H1 (cell line): ENCODE measurements at regions not wholly inside any gene's neighbourhood (a gene's known extent, or its start where the extent isn't known, plus 50 kb on each side); places are given as distances from the start of the nearest gene placed in this dataset.

Source experiments
- CTCF ChIA-PET: fragments of 300-600 bp; sonication (Branson Sonifier 250); formaldehyde crosslinking; loops from one replicate; lab custom pipeline; 2021; ENCODE audit not compliant: partially characterized antibody; lab: Charles Lee
- POLR2A ChIA-PET: fragments of 300-600 bp; sonication (Branson Sonifier 250); formaldehyde crosslinking; loops from one replicate; lab custom pipeline; 2021; ENCODE audit warnings: inconsistent platforms; ENCODE audit not compliant: partially characterized antibody; lab: Charles Lee
- DNase-seq, 2 experiments: peaks; one replicate each; pipeline versions ENCODE4 v3.0.0 to v3.0.0-alpha.2; 2010 to 2022; ENCODE audit warnings: low spot score in 2 of 2, low read depth in 1 of 2, mixed read lengths in 1 of 2
- FAIRE-seq: peaks from 2 replicates; lab custom pipeline; 2011; peaks lifted over from hg19 to GRCh38; lab: Jason Lieb, UNC
- H2AFZ ChIP-seq: 2 replicates; pipeline ENCODE4 v1.8.1; 2012; ENCODE audit warnings: low read length, inconsistent platforms
- H2AK5ac ChIP-seq: 2 replicates; pipeline ENCODE4 v1.6.1; 2013; ENCODE audit warnings: low read depth, low read length
- H2BK120ac ChIP-seq: replicated peaks from 2 replicates; pipeline ENCODE3; 2013; ENCODE audit warnings: low read depth, low read length, inconsistent platforms
- H2BK12ac ChIP-seq: 2 replicates; pipeline ENCODE4 v1.6.1; 2013; ENCODE audit warnings: low read depth, low read length
- H2BK15ac ChIP-seq: 2 replicates; pipeline ENCODE4 v1.6.1; 2013; ENCODE audit warnings: low read length
- H2BK20ac ChIP-seq: 2 replicates; pipeline ENCODE4 v1.6.1; 2013; ENCODE audit warnings: low read length
- H2BK5ac ChIP-seq: 2 replicates; pipeline ENCODE4 v1.6.1; 2013; ENCODE audit warnings: low read depth, low read length
- H3K14ac ChIP-seq: 2 replicates; pipeline ENCODE4 v1.6.1; 2013; ENCODE audit warnings: inconsistent platforms; ENCODE audit not compliant: insufficient read length
- H3K18ac ChIP-seq: 2 replicates; pipeline ENCODE4 v1.6.1; 2013; ENCODE audit warnings: low read length; ENCODE audit errors: extremely low read depth
- H3K23ac ChIP-seq: 2 replicates; pipeline ENCODE4 v1.6.1; 2013; ENCODE audit warnings: inconsistent platforms; ENCODE audit not compliant: insufficient read length
- H3K23me2 ChIP-seq: 2 replicates; pipeline ENCODE4 v1.6.1; 2013; ENCODE audit warnings: low read depth, low read length
- H3K27ac ChIP-seq: 2 replicates; pipeline ENCODE4 v1.6.1; 2011; ENCODE audit warnings: low read depth, low read length, inconsistent platforms
- H3K27me3 ChIP-seq, 4 experiments: replicated peaks in 1 of 4; 1 replicate in 1 of 4; 2 replicates in 3 of 4; pipeline versions ENCODE4 v1.6.1 to v1.8.1; 2011 to 2013; ENCODE audit warnings: low read length in 3 of 4, mild to moderate bottlenecking in 3 of 4, inconsistent platforms in 2 of 4, mixed read lengths in 2 of 4, moderate library complexity in 1 of 4; ENCODE audit not compliant: control insufficient read depth in 3 of 4, insufficient read depth in 3 of 4; ENCODE audit errors: extremely low read depth in 1 of 4
- H3K36me3 ChIP-seq, 4 experiments: 2 replicates each; pipeline versions ENCODE4 v1.6.1 to v1.8.1; 2011 to 2013; ENCODE audit warnings: mild to moderate bottlenecking in 4 of 4, low read length in 3 of 4, moderate library complexity in 2 of 4, control low read depth in 1 of 4, inconsistent platforms in 1 of 4; ENCODE audit not compliant: insufficient read depth in 4 of 4, control insufficient read depth in 2 of 4
- H3K4ac ChIP-seq: replicated peaks from 2 replicates; pipeline ENCODE3; 2013; ENCODE audit warnings: low read length, low read depth, mixed read lengths, inconsistent platforms; ENCODE audit not compliant: insufficient read length
- H3K4me1 ChIP-seq, 4 experiments: replicated peaks in 1 of 4; 1 replicate in 1 of 4; 2 replicates in 3 of 4; pipeline versions ENCODE4 v1.6.1 to v1.8.1; 2011 to 2013; ENCODE audit warnings: low read length in 3 of 4, inconsistent platforms in 2 of 4, mixed read lengths in 1 of 4; ENCODE audit not compliant: insufficient read depth in 4 of 4, control insufficient read depth in 3 of 4
- H3K4me2 ChIP-seq, 2 experiments: 2 replicates each; pipeline versions ENCODE4 v1.6.1 to v1.8.1; 2011 to 2013; ENCODE audit warnings: low read depth in 2 of 2, low read length in 2 of 2, control low read depth in 1 of 2, inconsistent platforms in 1 of 2, mild to moderate bottlenecking in 1 of 2; ENCODE audit not compliant: insufficient read depth in 1 of 2
- H3K4me3 ChIP-seq, 4 experiments: fragments of 200-600, 300-600 bp in 1 of 4; sonication (generic), shearing (Covaris generic), sonication (Bioruptor Twin) in 1 of 4; 2 replicates each; pipeline versions ENCODE4 v1.5.1 to v1.8.1; 2011 to 2016; ENCODE audit warnings: low read length in 4 of 4, low read depth in 3 of 4, control low read depth in 2 of 4, inconsistent platforms in 2 of 4, mild to moderate bottlenecking in 2 of 4, mixed read lengths in 1 of 4, moderate library complexity in 1 of 4; ENCODE audit not compliant: insufficient read depth in 2 of 4; ENCODE audit errors: extremely low read depth in 1 of 4
- H3K56ac ChIP-seq: replicated peaks from 2 replicates; pipeline ENCODE3; 2013; ENCODE audit warnings: low read depth, mild to moderate bottlenecking, mixed read lengths, low read length, inconsistent platforms; ENCODE audit not compliant: insufficient read length
- H3K79me1 ChIP-seq: 2 replicates; pipeline ENCODE4 v1.6.1; 2013; ENCODE audit warnings: low read depth, low read length, control low read depth
- H3K79me2 ChIP-seq, 2 experiments: 2 replicates each; pipeline versions ENCODE4 v1.6.1 to v1.8.1; 2012 to 2013; ENCODE audit warnings: low read length in 2 of 2, mild to moderate bottlenecking in 2 of 2, inconsistent platforms in 1 of 2; ENCODE audit not compliant: insufficient read depth in 2 of 2, control insufficient read depth in 1 of 2
- H3K9ac ChIP-seq, 4 experiments: replicated peaks in 1 of 4; 1 replicate in 1 of 4; 2 replicates in 3 of 4; pipeline versions ENCODE4 v1.6.1 to v1.8.1; 2011 to 2013; ENCODE audit warnings: low read depth in 3 of 4, low read length in 3 of 4, control low read depth in 2 of 4, mild to moderate bottlenecking in 2 of 4, moderate library complexity in 2 of 4, inconsistent platforms in 1 of 4; ENCODE audit errors: extremely low read depth in 1 of 4
- H3K9me3 ChIP-seq, 2 experiments: 2 replicates each; pipeline versions ENCODE4 v1.6.1 to v1.8.1; 2012 to 2013; ENCODE audit warnings: mild to moderate bottlenecking in 2 of 2, moderate library complexity in 2 of 2, control low read depth in 1 of 2, inconsistent platforms in 1 of 2, low read depth in 1 of 2, low read length in 1 of 2, mixed read lengths in 1 of 2; ENCODE audit not compliant: insufficient read depth in 2 of 2
- H4K20me1 ChIP-seq, 2 experiments: replicated peaks in 1 of 2; 2 replicates each; pipeline versions ENCODE3 to v1.8.1; 2011 to 2013; ENCODE audit warnings: inconsistent platforms in 2 of 2, low read length in 2 of 2, mild to moderate bottlenecking in 1 of 2; ENCODE audit not compliant: insufficient read depth in 2 of 2, control insufficient read depth in 1 of 2
- H4K5ac ChIP-seq: 2 replicates; pipeline ENCODE4 v1.6.1; 2013; ENCODE audit warnings: low read length, low read depth, mixed read lengths, inconsistent platforms; ENCODE audit not compliant: insufficient read length
- H4K8ac ChIP-seq: 2 replicates; pipeline ENCODE4 v1.8.0; 2013; ENCODE audit warnings: mild to moderate bottlenecking, moderate library complexity, low read length, inconsistent platforms; ENCODE audit not compliant: insufficient read depth; ENCODE audit errors: extremely low read depth
- H4K91ac ChIP-seq: replicated peaks from 2 replicates; pipeline ENCODE3; 2013; ENCODE audit warnings: low read length, mixed read lengths, inconsistent platforms; ENCODE audit not compliant: insufficient read length
- ASH2L ChIP-seq: fragments of 200-600, 300-600 bp; sonication (generic); IDR thresholded peaks from one replicate; pipeline ENCODE4 v1.7.1; 2017; ENCODE audit warnings: low read length
- JUN ChIP-seq: IDR thresholded peaks from 2 replicates; pipeline ENCODE4 v1.6.1; 2011; ENCODE audit warnings: low read depth, mild to moderate bottlenecking, improper control_type of control experiment, low read length
- KDM4A ChIP-seq: IDR thresholded peaks from one replicate; pipeline ENCODE4 v1.7.1; 2012; ENCODE audit warnings: low read depth, mild to moderate bottlenecking, moderate library complexity, low read length, inconsistent platforms; ENCODE audit not compliant: severe bottlenecking
- MAX ChIP-seq: IDR thresholded peaks from 2 replicates; pipeline ENCODE4 v1.6.1; 2012; ENCODE audit warnings: inconsistent platforms
- PHF8 ChIP-seq: fragments of 200-600 bp; sonication (generic); conservative IDR thresholded peaks from 2 replicates; pipeline ENCODE4 v1.7.1; 2012; ENCODE audit warnings: low read depth, mild to moderate bottlenecking, inconsistent platforms, low read length, moderate library complexity
- RFX5 ChIP-seq: IDR thresholded peaks from 2 replicates; pipeline ENCODE4 v1.6.1; 2011; ENCODE audit warnings: low read depth, low read length, improper control_type of control experiment, borderline replicate concordance
- SP1 ChIP-seq: IDR thresholded peaks from 2 replicates; pipeline ENCODE4 v1.6.1; 2011; ENCODE audit warnings: low read depth, low read length
- WGBS, 2 experiments: shearing (Covaris generic) in 1 of 2; methylation state at CpG; one replicate each; pipeline versions ENCODE4 v1.1.6 to v1.1.7; 2013 to 2015; ENCODE audit warnings: low lambda C conversion rate in 2 of 2, mixed read lengths in 2 of 2, inconsistent platforms in 1 of 2, low coverage in 1 of 2, missing lambda C conversion rate in 1 of 2; ENCODE audit not compliant: insufficient replicate concordance in 2 of 2, insufficient coverage in 1 of 2, insufficient read length in 1 of 2; ENCODE audit errors: extremely low coverage in 1 of 2, missing lambda C conversion rate in 1 of 2; 5-methylcytosine and 5-hydroxymethylcytosine counted together

- no peak overlapping the region for H3K9ac ChIP-seq
- WGBS, 2 experiments: 89% methylated on average over 3 of the region's 3 CpGs; no CpG with 5 or more reads in 1 of the 2 experiments
- H3K14ac ChIP-seq: no peak overlapping the region
- H3K23ac ChIP-seq: no peak overlapping the region
- no peaks in the 10 kb centered on the region for H3K4me1 ChIP-seq
- no peak overlapping the region for H4K8ac ChIP-seq
- H4K20me1 ChIP-seq: no peaks in the 10 kb centered on the region
- ChIA-PET POLR2A (no interaction called here), CTCF (interaction anchor here (0.6 kb wide), 1 partner anchor 1176 kb away, joined by 4 read pairs; no protein-coding TSS in a partner anchor)
- FAIRE-seq (no peak), DNase-seq (no peak)
- no peak overlapping the region for H3K27ac ChIP-seq
- H3K36me3 ChIP-seq: no peaks in the 10 kb centered on the region
- no peak overlapping the region for H2AK5ac ChIP-seq
- H3K18ac ChIP-seq: no peak overlapping the region
- H2AFZ ChIP-seq: no peak overlapping the region
- H2BK12ac ChIP-seq: no peak overlapping the region
- H3K27me3 ChIP-seq: no peaks in the 10 kb centered on the region
- H3K79me2 ChIP-seq: no peaks in the 10 kb centered on the region
- H3K4me2 ChIP-seq: no peak overlapping the region
- H2BK120ac ChIP-seq: no peak overlapping the region
- H2BK15ac ChIP-seq: no peak overlapping the region
- no peaks in the 10 kb centered on the region for H3K23me2 ChIP-seq
- no peak overlapping the region for H2BK20ac ChIP-seq
- no peak overlapping the region for H4K5ac ChIP-seq
- no peak overlapping the region for H2BK5ac ChIP-seq
- no peak overlapping the region for H3K4me3 ChIP-seq
- H3K56ac ChIP-seq: no peak overlapping the region
- no peak for TF ChIP-seq JUN
- no peak for TF ChIP-seq PHF8
- TF ChIP-seq KDM4A: no peak
- no peak for TF ChIP-seq RFX5
- no peak for TF ChIP-seq ASH2L
- no peak for TF ChIP-seq MAX
- no peak for TF ChIP-seq SP1
- H4K91ac ChIP-seq: no peak overlapping the region
- no peak overlapping the region for H3K4ac ChIP-seq
- H3K9me3 ChIP-seq: no peaks in the 10 kb centered on the region
- H3K79me1 ChIP-seq: no peaks in the 10 kb centered on the region
Observed at GRCh38 chr2:139917690-139918384, 1137.6 kb upstream of the NXPH2 start.
